ENCODE measurements at regions not wholly inside any gene's neighbourhood (a gene's known extent, or its start where the extent isn't known, plus 50 kb on each side); places are given as distances from the start of the nearest gene placed in this dataset.
A peak's percentile ranks its signal among the peaks of the same experiment; 100 is the strongest.

DNA sequence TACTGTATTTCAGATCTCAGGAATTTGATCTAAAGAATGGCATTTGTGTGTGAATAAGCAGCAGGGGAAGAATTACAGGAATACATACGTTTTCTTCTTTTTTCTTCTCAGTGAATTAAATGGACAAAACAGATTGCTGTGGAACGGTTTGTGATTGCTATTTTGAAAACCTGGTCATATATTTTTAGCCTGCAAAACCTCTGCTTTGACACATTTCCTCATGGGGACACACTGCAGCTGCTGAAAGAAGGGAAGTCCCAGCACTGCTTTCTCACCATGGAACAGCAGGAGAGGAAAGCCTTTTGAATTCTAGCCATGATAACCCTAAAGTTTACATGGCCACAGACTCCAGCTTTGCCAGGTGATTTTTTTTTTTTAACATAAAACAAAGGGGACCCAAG is 315.0 kb downstream of the OXSM start:
- intact Hi-C loops (cut with DNase I; ENCODE audit: low total_unique reads): no loop called here
- TF ChIP-seq POLR2AphosphoS5 (IDR thresholded peaks at IDR 0.05) (no peak), POLR2A (IDR thresholded peaks at IDR 0.05) (no peak), EP300 (IDR thresholded peaks at IDR 0.05) (no peak)
- TF ChIP-seq, protein P1, sequence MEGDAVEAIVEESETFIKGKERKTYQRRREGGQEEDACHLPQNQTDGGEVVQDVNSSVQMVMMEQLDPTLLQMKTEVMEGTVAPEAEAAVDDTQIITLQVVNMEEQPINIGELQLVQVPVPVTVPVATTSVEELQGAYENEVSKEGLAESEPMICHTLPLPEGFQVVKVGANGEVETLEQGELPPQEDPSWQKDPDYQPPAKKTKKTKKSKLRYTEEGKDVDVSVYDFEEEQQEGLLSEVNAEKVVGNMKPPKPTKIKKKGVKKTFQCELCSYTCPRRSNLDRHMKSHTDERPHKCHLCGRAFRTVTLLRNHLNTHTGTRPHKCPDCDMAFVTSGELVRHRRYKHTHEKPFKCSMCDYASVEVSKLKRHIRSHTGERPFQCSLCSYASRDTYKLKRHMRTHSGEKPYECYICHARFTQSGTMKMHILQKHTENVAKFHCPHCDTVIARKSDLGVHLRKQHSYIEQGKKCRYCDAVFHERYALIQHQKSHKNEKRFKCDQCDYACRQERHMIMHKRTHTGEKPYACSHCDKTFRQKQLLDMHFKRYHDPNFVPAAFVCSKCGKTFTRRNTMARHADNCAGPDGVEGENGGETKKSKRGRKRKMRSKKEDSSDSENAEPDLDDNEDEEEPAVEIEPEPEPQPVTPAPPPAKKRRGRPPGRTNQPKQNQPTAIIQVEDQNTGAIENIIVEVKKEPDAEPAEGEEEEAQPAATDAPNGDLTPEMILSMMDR (IDR thresholded peaks at IDR 0.05): no peak
- Histone ChIP-seq H3K27ac (peak overlapping the region in 4 of 5 donors; percentile 6 to 45 (median 37)), H3K4me3 (no peak overlapping the region), H3K9me3 (peaks cover 0 to 3% (median 0%) of the 10 kb centered on the region in 4 donors), H3K27me3 (no peaks in the 10 kb centered on the region), H3K36me3 (no peaks in the 10 kb centered on the region), H3K4me1 (peaks cover 17 to 35% (median 26%) of the 10 kb centered on the region in 4 donors)
- 0 to 3% (median 0%) methylated on average over 2 of the region's 2 CpGs for WGBS, 5 donors
- peak in 1 of 2 donors; percentile 66 for DNase-seq

DNA sequence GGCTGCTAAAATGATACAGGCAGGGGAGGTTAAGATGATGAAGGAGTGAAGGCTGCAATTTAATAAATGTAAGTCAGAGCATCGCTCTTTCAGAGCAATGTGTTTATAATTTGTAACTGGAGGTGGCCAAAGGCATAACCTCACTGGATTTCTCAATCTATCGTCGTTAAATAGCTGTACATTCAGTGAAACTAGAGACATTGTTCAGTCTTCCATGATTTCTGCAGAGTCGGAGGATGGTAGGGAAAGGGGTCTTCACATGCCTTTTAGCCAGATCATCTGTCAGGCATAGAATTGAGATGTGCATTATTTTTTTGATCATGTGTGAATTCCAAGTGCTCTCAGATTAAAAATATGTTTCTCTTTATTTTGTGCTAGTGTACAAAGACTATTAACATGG is 315.4 kb downstream of the OXSM start:
- intact Hi-C loops (cut with DNase I; ENCODE audit: low total_unique reads): no loop called here
- Histone ChIP-seq H3K27ac (peak overlapping the region in 4 of 5 donors; percentile 6 to 45 (median 37)), H3K9me3 (peaks cover 0 to 3% (median 0%) of the 10 kb centered on the region in 4 donors), H3K36me3 (no peaks in the 10 kb centered on the region), H3K4me1 (peaks cover 17 to 31% (median 24%) of the 10 kb centered on the region in 4 donors), H3K4me3 (no peak overlapping the region), H3K27me3 (no peaks in the 10 kb centered on the region)
- 18 to 37% (median 21%) methylated on average over 4 of the region's 4 CpGs for WGBS, 5 donors
- TF ChIP-seq EP300 (IDR thresholded peaks at IDR 0.05): no peak
- TF ChIP-seq, protein P1 (IDR thresholded peaks at IDR 0.05): no peak
- no peak for TF ChIP-seq POLR2AphosphoS5 (IDR thresholded peaks at IDR 0.05)
- TF ChIP-seq POLR2A (IDR thresholded peaks at IDR 0.05): no peak
- DNase-seq: no peak

DNA sequence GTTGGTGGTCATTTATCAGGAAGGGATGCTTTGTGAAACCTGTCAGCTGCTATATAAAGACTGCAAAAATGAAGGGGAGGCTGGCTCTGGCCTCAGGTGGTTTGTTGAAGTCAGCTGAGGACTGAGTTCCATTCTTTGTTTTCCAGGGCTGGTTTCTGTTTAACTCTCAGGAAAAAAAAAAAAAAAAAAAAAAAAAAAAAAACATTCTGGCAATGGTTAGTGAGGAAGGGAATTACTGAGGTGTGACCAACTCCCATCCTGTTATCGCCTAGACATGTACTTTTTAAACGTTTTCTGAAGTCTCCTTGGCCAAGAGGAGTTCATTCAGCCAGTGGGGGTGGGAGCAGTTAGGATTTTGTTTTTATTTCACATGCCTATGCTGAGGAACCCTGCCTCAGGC is 316.3 kb downstream of the OXSM start:
- H3K27ac ChIP-seq: peak overlapping the region in 2 of 5 donors; percentile 5 to 37
- intact Hi-C loops (cut with DNase I; ENCODE audit: low total_unique reads): no loop called here

DNA sequence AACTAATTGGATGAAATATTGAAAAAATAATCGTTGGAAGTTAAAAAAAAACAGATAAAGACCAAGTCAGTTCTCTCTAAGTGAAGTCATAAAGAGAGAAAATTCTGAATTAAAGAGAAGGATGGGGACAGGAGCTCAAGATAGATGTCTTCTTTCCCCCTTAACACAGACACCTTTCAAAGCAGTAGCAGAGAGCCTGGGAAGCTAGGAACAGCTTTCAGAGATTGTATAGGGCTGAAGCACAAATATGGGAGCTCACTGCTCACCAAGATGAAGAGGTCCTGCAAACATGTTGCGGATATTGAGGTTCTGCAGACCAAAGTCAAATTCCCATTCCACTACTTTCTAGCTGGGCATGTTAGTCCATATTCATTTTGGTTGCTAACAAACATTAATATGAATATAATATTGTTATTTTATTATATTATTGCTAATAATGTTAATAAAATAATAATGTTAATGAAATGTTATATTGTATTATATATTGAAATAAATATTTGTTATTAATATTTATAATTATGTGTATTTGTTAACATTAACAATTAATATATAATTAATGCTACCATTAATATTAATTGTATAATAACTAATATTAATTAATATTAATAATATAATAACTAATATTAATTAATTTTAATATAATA is 319.1 kb downstream of the OXSM start:
- H3K9me3 ChIP-seq: no peaks in the 10 kb centered on the region
- H3K27ac ChIP-seq: no peak overlapping the region
- DNase-seq: no peak
- H3K4me3 ChIP-seq: no peak overlapping the region
- 66 to 71% (median 68%) methylated on average over 2 of the region's 2 CpGs for WGBS, 5 donors
- peaks cover 9 to 27% (median 19%) of the 10 kb centered on the region in 4 donors for H3K4me1 ChIP-seq
- TF ChIP-seq EP300 (IDR thresholded peaks at IDR 0.05): no peak
- TF ChIP-seq, protein P1 (IDR thresholded peaks at IDR 0.05): no peak
- no peak for TF ChIP-seq POLR2A (IDR thresholded peaks at IDR 0.05)
- no peak for TF ChIP-seq POLR2AphosphoS5 (IDR thresholded peaks at IDR 0.05)
- no peaks in the 10 kb centered on the region for H3K27me3 ChIP-seq
- intact Hi-C loops (cut with DNase I; ENCODE audit: low total_unique reads): no loop called here
- H3K36me3 ChIP-seq: no peaks in the 10 kb centered on the region

More for the DNA sequence above, 316.3 kb downstream of the OXSM start:
- Histone ChIP-seq H3K27me3 (no peaks in the 10 kb centered on the region), H3K9me3 (peaks cover 0 to 3% (median 0%) of the 10 kb centered on the region in 4 donors), H3K36me3 (no peaks in the 10 kb centered on the region), H3K4me1 (peaks cover 9 to 27% (median 20%) of the 10 kb centered on the region in 4 donors), H3K4me3 (no peak overlapping the region)
- 15 to 38% (median 17%) methylated on average over 2 of the region's 2 CpGs for WGBS, 5 donors
- DNase-seq: peak in 1 of 2 donors; percentile 55
- TF ChIP-seq POLR2AphosphoS5 (IDR thresholded peaks at IDR 0.05): no peak
- TF ChIP-seq POLR2A (IDR thresholded peaks at IDR 0.05): no peak
- no peak for TF ChIP-seq EP300 (IDR thresholded peaks at IDR 0.05)
- TF ChIP-seq, protein P1 (IDR thresholded peaks at IDR 0.05): no peak

Data from stomach (tissue), 8 donors.